NCI-H2227 (cell line): ENCODE measurements at regions not wholly inside any gene's neighbourhood (a gene's known extent, or its start where the extent isn't known, plus 50 kb on each side); places are given as distances from the start of the nearest gene placed in this dataset.

Experiments
- DNase-seq: peaks from one replicate; lab custom pipeline; 2025; ENCODE audit not compliant: unreplicated experiment; lab: John Stamatoyannopoulos, UW

GRCh38 chr11:40062616-40063015 is 1396.8 kb downstream of the LRRC4C start:
- DNase-seq: no peak

- DNase-seq: no peak
These were observed 1398.2 kb downstream of the LRRC4C start for GRCh38 chr11:40061221-40061620.

GRCh38 chr11:40054631-40055030 is 1404.8 kb downstream of the LRRC4C start:
- DNase-seq: peak; percentile 4

GRCh38 chr11:40045312-40045711 is 1414.1 kb downstream of the LRRC4C start:
- DNase-seq: no peak

GRCh38 chr11:40037005-40037404 is 1422.4 kb downstream of the LRRC4C start:
- DNase-seq: no peak

GRCh38 chr11:40032331-40032730 is 1427.1 kb downstream of the LRRC4C start:
- DNase-seq: no peak

GRCh38 chr11:40030867-40031266 is 1428.6 kb downstream of the LRRC4C start:
- no peak for DNase-seq

- DNase-seq: no peak
These were observed 1430.1 kb downstream of the LRRC4C start for GRCh38 chr11:40029391-40029790.

- no peak for DNase-seq
These were observed 1431.7 kb downstream of the LRRC4C start for GRCh38 chr11:40027720-40028119.

- no peak for DNase-seq
These were observed 1435.7 kb downstream of the LRRC4C start for GRCh38 chr11:40023724-40024123.

GRCh38 chr11:40010011-40010410 is 1449.4 kb downstream of the LRRC4C start:
- DNase-seq: no peak

GRCh38 chr11:39992551-39992950 is 1466.9 kb downstream of the LRRC4C start:
- DNase-seq: no peak

GRCh38 chr11:39990421-39990831 is 1469.0 kb downstream of the LRRC4C start:
- no peak for DNase-seq

- no peak for DNase-seq
These were observed 1484.4 kb downstream of the LRRC4C start for GRCh38 chr11:39975091-39975490.

GRCh38 chr11:39972461-39972860 is 1487.0 kb downstream of the LRRC4C start:
- DNase-seq: no peak

GRCh38 chr11:39971938-39972337 is 1487.5 kb downstream of the LRRC4C start:
- DNase-seq: no peak

GRCh38 chr11:39968071-39968470 is 1491.4 kb downstream of the LRRC4C start:
- no peak for DNase-seq

- no peak for DNase-seq
These were observed 1493.8 kb downstream of the LRRC4C start for GRCh38 chr11:39965701-39966100.

GRCh38 chr11:39960206-39960605 is 1499.2 kb downstream of the LRRC4C start:
- DNase-seq: no peak

GRCh38 chr11:39932966-39933365 is 1526.5 kb downstream of the LRRC4C start:
- no peak for DNase-seq

- DNase-seq: no peak
These were observed 1542.2 kb downstream of the LRRC4C start for GRCh38 chr11:39917256-39917655.

- no peak for DNase-seq
These were observed 1549.4 kb downstream of the LRRC4C start for GRCh38 chr11:39910087-39910486.

GRCh38 chr11:39860931-39861330 is 1598.5 kb downstream of the LRRC4C start:
- no peak for DNase-seq

- no peak for DNase-seq
These were observed 1642.2 kb downstream of the LRRC4C start for GRCh38 chr11:39817241-39817640.
